ENCODE measurements at regions not wholly inside any gene's neighbourhood (a gene's known extent, or its start where the extent isn't known, plus 50 kb on each side); places are given as distances from the start of the nearest gene placed in this dataset.
"Not testable (repeated sequence)": the region's sequence is repeated elsewhere in the genome, so short reads cannot be mapped to it uniquely, and the experiment has no call there.

GRCh38 chr3:177339220-177339703 is 142.0 kb upstream of the TBL1XR1 start:
- not testable (repeated sequence) for H3K27ac ChIP-seq (ENCODE audit: low read depth, low read length)

More at GRCh38 chr3:177339220-177339703, 142.0 kb upstream of the TBL1XR1 start:
- WGBS, 2 experiments (ENCODE audit: extremely low coverage in 1 of 2, insufficient coverage in 1 of 2, insufficient read length in 1 of 2, insufficient replicate concordance in 2 of 2, low coverage in 1 of 2, low lambda C conversion rate in 2 of 2, missing lambda C conversion rate in 1 of 2) = 78% methylated on average over 3 of the region's 3 CpGs; no CpG with 5 or more reads in 1 of the 2 experiments
- H3K79me1 ChIP-seq (ENCODE audit: low read depth, low read length); H2BK12ac ChIP-seq (ENCODE audit: low read depth, low read length); H3K56ac ChIP-seq (replicated peaks; ENCODE audit: insufficient read length, low read depth, low read length); H2AFZ ChIP-seq (ENCODE audit: low read length); H3K4me3 ChIP-seq (ENCODE audit: extremely low read depth in 1 of 4, insufficient read depth in 2 of 4, low read depth in 3 of 4, low read length in 4 of 4); H3K9ac ChIP-seq (replicated peaks in 1 of 4; ENCODE audit: extremely low read depth in 1 of 4, low read depth in 3 of 4, low read length in 3 of 4); H4K91ac ChIP-seq (replicated peaks; ENCODE audit: insufficient read length, low read length); POLR2A ChIA-PET (ENCODE audit: partially characterized antibody); H2BK15ac ChIP-seq (ENCODE audit: low read length); H2BK120ac ChIP-seq (replicated peaks; ENCODE audit: low read depth, low read length); H3K4me2 ChIP-seq (ENCODE audit: insufficient read depth in 1 of 2, low read depth in 2 of 2, low read length in 2 of 2); H4K8ac ChIP-seq (ENCODE audit: extremely low read depth, insufficient read depth, low read length); H4K20me1 ChIP-seq (replicated peaks in 1 of 2; ENCODE audit: control insufficient read depth in 1 of 2, insufficient read depth in 2 of 2, low read length in 2 of 2); H3K4ac ChIP-seq (replicated peaks; ENCODE audit: insufficient read length, low read depth, low read length); H2BK5ac ChIP-seq (ENCODE audit: low read depth, low read length); H2AK5ac ChIP-seq (ENCODE audit: low read depth, low read length); H3K36me3 ChIP-seq (ENCODE audit: control insufficient read depth in 2 of 4, insufficient read depth in 4 of 4, low read length in 3 of 4); H3K4me1 ChIP-seq (replicated peaks in 1 of 4; ENCODE audit: control insufficient read depth in 3 of 4, insufficient read depth in 4 of 4, low read length in 3 of 4); H3K79me2 ChIP-seq (ENCODE audit: control insufficient read depth in 1 of 2, insufficient read depth in 2 of 2, low read length in 2 of 2); H3K23me2 ChIP-seq (ENCODE audit: low read depth, low read length); H3K14ac ChIP-seq (ENCODE audit: insufficient read length); H3K23ac ChIP-seq (ENCODE audit: insufficient read length); H2BK20ac ChIP-seq (ENCODE audit: low read length); FAIRE-seq; H3K9me3 ChIP-seq (ENCODE audit: insufficient read depth in 2 of 2, low read depth in 1 of 2, low read length in 1 of 2); H4K5ac ChIP-seq (ENCODE audit: insufficient read length, low read depth, low read length); DNase-seq (ENCODE audit: low read depth in 1 of 2, low spot score in 2 of 2); H3K18ac ChIP-seq (ENCODE audit: extremely low read depth, low read length): not testable (repeated sequence)
- peaks cover 8 to 25% (median 23%) of the 10 kb centered on the region in 4 experiments for H3K27me3 ChIP-seq (replicated peaks in 1 of 4; ENCODE audit: control insufficient read depth in 3 of 4, extremely low read depth in 1 of 4, insufficient read depth in 3 of 4, low read length in 3 of 4)
- CTCF ChIA-PET (ENCODE audit: partially characterized antibody) = interaction anchor here (0.8 kb wide), 1 partner anchor 131 kb away, joined by 7 read pairs; no protein-coding TSS in a partner anchor
